NCI-H2227 treated with DMSO at 0.1 percent for 48 hours (cell line): ENCODE measurements at regions not wholly inside any gene's neighbourhood (a gene's known extent, or its start where the extent isn't known, plus 50 kb on each side); places are given as distances from the start of the nearest gene placed in this dataset.

ENCODE experiments used
- DNase-seq: peaks from one replicate; lab custom pipeline; 2025; lab: John Stamatoyannopoulos, UW

- DNase-seq, result no peak
Measured at GRCh38 chr4:183852910-183853547, 52.1 kb upstream of the STOX2 start.

GRCh38 chr4:183853548-183853940, 51.6 kb upstream of the STOX2 start:
- no peak for DNase-seq
